Muscle layer of duodenum (tissue), 2 donors: ENCODE measurements at regions not wholly inside any gene's neighbourhood (a gene's known extent, or its start where the extent isn't known, plus 50 kb on each side); places are given as distances from the start of the nearest gene placed in this dataset.

Experiments used
- H3K27ac ChIP-seq: one replicate; pipeline ENCODE4 v1.7.0; 2013; ENCODE audit warnings: mild to moderate bottlenecking, low read length
- H3K27me3 ChIP-seq: one replicate; pipeline ENCODE4 v1.7.0; 2013; ENCODE audit warnings: low read depth, mild to moderate bottlenecking, control low read depth, low read length
- H3K36me3 ChIP-seq, 2 donors: one replicate each; pipeline ENCODE4 v1.7.0; 2013; ENCODE audit warnings: low read length in 2 of 2, control low read depth in 1 of 2, mild to moderate bottlenecking in 1 of 2; ENCODE audit not compliant: insufficient read depth in 2 of 2, control insufficient read depth in 1 of 2
- H3K4me1 ChIP-seq, 2 donors: one replicate each; pipeline ENCODE4 v1.7.0; 2013; ENCODE audit warnings: low read length in 2 of 2, mild to moderate bottlenecking in 2 of 2, control low read depth in 1 of 2, moderate library complexity in 1 of 2; ENCODE audit not compliant: insufficient read depth in 2 of 2, control insufficient read depth in 1 of 2
- H3K4me3 ChIP-seq, 2 donors: one replicate each; pipeline ENCODE4 v1.7.0; 2013; ENCODE audit warnings: low read length in 2 of 2, low read depth in 1 of 2, mild to moderate bottlenecking in 1 of 2
- H3K9me3 ChIP-seq, 2 donors: one replicate each; pipeline ENCODE4 v1.7.0; 2013; ENCODE audit warnings: low read length in 2 of 2, control low read depth in 1 of 2, mild to moderate bottlenecking in 1 of 2; ENCODE audit not compliant: control insufficient read depth in 1 of 2
- donor health status: healthy.

DNA sequence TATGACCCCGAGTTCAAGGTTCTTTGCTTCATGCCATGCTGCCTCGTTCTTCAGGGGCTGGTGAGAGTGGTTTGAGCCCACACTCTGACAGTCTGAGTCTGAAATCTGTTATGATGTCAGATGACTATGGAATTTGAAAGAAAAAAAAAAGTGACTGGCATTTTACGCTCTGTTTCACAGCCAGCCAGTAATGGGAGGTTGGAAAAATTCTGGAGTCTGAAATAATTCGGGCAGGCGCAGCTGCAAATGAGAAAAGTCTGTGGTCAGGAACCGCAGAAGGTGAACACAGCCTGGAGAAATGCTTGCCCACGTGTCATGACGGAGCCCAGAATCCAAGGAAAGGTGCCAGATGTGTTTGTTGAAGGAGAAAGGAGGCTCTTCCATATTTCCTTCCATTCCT is 269.8 kb upstream of the PWP1 start:
- Histone ChIP-seq H3K9me3 (no peaks in the 10 kb centered on the region), H3K4me1 (no peaks in the 10 kb centered on the region), H3K4me3 (no peak overlapping the region), H3K27me3 (no peaks in the 10 kb centered on the region), H3K27ac (no peak overlapping the region), H3K36me3 (no peaks in the 10 kb centered on the region)

DNA sequence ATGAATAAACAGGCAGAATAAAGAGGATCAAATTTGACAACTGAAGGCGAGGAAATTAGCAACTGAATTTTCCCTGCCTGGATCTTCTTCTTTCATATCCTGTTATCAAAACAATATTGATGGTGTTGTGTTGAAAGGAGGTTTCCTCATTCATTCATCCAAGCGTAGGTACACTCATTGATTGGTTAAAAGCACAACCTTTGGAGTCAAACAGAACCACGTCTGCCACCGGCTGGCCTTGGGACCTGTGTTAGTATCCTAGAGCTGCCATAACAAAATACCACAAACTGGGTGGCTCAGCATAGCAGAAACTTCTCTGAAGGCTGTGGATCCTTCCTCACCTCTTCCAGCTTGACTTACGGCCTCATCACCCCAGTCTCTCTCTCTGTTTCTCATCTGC is 268.6 kb upstream of the PWP1 start:
- Histone ChIP-seq H3K27ac (no peak overlapping the region), H3K27me3 (no peaks in the 10 kb centered on the region), H3K9me3 (no peaks in the 10 kb centered on the region), H3K4me1 (no peaks in the 10 kb centered on the region), H3K4me3 (no peak overlapping the region), H3K36me3 (no peaks in the 10 kb centered on the region)

DNA sequence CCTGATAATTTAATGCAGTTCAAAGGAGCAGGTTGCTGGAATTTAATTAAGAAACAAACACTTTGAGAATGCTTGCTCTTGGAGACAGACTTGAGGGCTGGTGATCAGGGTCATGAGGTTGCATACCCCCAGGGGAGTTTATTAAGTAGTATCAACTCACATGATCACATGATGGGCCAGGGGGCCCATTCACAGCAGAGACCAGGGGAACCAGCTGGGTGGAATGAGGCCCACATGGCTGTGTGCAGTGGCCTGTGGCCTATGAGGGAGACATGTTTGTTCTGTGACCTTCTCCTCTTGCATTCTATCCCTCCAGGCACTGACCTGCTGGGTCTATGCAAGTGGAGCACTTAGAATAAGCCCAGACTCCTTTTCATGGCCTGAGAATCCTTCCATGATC is 266.6 kb upstream of the PWP1 start:
- Histone ChIP-seq H3K27ac (no peak overlapping the region), H3K27me3 (no peaks in the 10 kb centered on the region), H3K4me1 (no peaks in the 10 kb centered on the region), H3K36me3 (no peaks in the 10 kb centered on the region), H3K9me3 (no peaks in the 10 kb centered on the region), H3K4me3 (no peak overlapping the region)

DNA sequence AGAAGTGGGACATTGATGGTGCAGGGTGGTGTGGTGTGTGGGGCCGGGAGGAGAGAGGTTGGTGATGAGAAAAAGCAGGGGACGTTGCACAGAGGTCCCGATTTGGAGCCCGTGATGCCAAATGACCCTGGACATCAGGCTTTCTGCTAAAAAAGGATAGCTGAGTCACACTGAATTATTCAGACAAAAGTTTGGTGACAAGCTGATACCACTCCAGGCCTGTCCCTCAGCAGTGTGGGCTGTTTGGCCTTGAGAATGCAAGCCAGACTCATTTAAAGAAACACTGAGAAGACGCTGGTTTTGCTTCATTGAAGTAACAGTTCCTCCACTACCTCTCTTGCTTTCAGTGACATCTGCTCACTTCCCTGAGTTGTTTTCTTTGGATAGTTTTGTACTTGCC is 262.1 kb upstream of the PWP1 start:
- Histone ChIP-seq H3K4me1 (no peaks in the 10 kb centered on the region), H3K36me3 (no peaks in the 10 kb centered on the region), H3K9me3 (peaks cover 0 to 5% of the 10 kb centered on the region in 2 donors), H3K4me3 (no peak overlapping the region), H3K27me3 (no peaks in the 10 kb centered on the region), H3K27ac (no peak overlapping the region)

DNA sequence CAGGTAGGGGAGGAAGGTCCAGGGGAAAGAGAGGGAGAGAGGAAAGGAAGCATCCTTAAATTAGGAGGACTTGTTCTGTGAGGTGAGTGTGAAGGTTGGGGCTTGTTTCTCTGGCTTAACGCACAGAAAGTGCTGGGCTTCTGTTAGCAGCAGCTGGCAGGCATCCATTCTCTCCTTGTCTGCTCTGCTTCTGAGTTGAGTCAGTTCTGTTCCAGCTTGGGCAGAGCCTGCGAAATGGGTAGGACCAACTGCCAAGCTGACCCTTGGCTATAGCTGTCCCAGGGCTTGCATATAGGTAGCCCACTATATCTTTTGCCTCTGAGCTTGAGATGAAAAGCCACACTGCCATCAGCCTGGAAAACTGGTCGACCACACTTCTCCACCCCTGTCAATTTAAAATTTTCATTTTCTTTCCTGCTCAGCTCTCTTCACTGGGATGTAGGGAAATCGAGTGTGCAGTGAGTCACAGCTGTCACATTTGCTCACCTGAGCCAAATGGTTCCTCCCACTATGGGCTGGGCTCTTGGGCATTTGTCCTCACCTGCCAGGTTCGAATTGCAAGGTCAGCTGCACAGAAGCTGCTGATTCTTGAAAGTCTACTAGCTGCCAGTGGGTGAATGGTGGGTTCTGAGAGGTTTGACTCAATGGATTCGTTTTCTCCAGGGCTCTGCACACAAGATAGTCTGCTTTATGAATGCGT is 256.4 kb upstream of the PWP1 start:
- Histone ChIP-seq H3K27ac (no peak overlapping the region), H3K4me3 (no peak overlapping the region)

DNA sequence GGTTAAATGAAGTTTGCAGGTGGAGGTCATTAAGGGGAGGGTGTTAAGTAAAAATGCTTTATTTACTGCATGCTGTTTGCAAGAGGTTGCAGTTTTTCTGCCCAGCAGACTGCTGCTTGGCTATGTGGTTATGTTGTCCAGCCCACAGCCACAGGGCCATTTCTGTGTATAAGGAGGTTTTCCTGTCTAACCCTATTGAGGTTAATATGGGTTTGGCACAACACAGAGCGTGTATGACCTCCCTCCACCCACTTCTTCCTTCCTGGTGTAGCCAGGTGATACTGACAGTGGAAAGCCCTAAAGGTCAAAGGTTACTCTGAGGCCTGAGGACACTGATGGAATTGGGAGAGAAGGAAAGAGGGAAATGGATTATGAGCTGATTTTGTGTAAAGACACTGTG is 253.7 kb upstream of the PWP1 start:
- H3K4me3 ChIP-seq = no peak overlapping the region
- peaks cover 0 to under 1% of the 10 kb centered on the region in 2 donors for H3K9me3 ChIP-seq
- no peaks in the 10 kb centered on the region for H3K4me1 ChIP-seq
- no peaks in the 10 kb centered on the region for H3K27me3 ChIP-seq
- no peak overlapping the region for H3K27ac ChIP-seq
- H3K36me3 ChIP-seq = no peaks in the 10 kb centered on the region

More for the DNA sequence above, 256.4 kb upstream of the PWP1 start:
- Histone ChIP-seq H3K27me3 (no peaks in the 10 kb centered on the region), H3K9me3 (peaks cover 0 to 5% of the 10 kb centered on the region in 2 donors), H3K36me3 (no peaks in the 10 kb centered on the region), H3K4me1 (no peaks in the 10 kb centered on the region)

DNA sequence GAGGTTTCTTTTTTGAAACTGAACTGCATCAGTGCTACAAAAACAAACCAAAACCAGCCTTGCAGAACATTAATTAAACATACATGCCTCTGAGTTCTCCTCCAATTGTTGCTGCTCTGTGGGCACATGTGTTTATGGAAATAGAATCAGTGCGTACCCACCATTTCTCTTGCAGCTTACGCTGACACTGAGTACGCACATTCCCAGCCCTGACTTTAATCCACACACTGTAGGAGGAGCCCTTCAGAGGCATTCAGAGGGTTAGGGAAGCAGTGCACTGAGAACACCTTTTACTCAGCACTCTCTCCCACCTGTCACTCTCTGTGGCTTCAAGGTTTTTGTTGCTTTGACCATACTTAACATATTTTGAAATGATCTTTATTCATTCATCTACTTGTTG is 250.5 kb upstream of the PWP1 start:
- no peak overlapping the region for H3K27ac ChIP-seq
- H3K36me3 ChIP-seq = no peaks in the 10 kb centered on the region
- no peaks in the 10 kb centered on the region for H3K27me3 ChIP-seq
- no peaks in the 10 kb centered on the region for H3K9me3 ChIP-seq
- no peaks in the 10 kb centered on the region for H3K4me1 ChIP-seq
- no peak overlapping the region for H3K4me3 ChIP-seq

DNA sequence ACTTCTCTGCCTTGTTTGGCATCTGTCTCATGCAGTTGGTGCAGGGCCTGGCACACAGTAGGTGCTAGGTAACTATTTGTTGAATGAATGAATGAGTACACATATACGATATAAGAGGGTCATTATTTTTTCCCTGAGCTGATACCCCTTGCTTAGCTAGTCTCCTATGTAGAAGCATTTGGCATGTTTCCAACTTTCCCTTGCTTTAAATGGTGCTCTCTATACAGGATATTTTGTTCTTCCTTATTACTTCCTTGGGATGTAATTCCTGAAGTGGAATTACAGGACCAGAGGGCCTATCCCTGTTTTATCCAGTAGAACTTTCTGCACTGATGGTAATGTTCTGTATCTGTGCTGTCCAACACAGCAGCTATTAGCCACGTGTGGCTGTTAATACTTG is 250.1 kb upstream of the PWP1 start:
- H3K4me1 ChIP-seq = no peaks in the 10 kb centered on the region
- H3K36me3 ChIP-seq = no peaks in the 10 kb centered on the region
- no peak overlapping the region for H3K27ac ChIP-seq
- no peak overlapping the region for H3K4me3 ChIP-seq
- H3K9me3 ChIP-seq = no peaks in the 10 kb centered on the region
- no peaks in the 10 kb centered on the region for H3K27me3 ChIP-seq

DNA sequence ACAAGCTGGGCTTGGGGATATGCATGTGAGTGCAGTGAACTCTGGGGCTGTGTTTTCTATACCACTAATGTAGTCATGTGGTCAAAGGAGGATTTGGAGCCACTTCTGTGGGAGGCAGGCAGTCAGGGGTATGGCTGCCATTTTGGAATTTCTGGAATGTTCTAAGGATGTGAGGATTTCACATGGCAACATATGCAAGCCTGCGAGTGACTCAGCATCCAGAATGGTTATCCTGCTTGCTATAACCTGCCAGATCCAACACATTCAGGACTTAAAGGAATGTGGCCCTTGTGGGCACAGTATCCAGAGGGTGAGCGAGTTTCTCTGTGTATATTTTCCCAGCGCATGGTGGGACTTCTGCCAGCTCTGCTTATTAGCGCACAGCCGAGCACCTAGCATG is 249.2 kb upstream of the PWP1 start:
- H3K9me3 ChIP-seq = no peaks in the 10 kb centered on the region
- no peaks in the 10 kb centered on the region for H3K36me3 ChIP-seq
- no peak overlapping the region for H3K4me3 ChIP-seq
- H3K27ac ChIP-seq = no peak overlapping the region
- H3K4me1 ChIP-seq = no peaks in the 10 kb centered on the region
- H3K27me3 ChIP-seq = no peaks in the 10 kb centered on the region

DNA sequence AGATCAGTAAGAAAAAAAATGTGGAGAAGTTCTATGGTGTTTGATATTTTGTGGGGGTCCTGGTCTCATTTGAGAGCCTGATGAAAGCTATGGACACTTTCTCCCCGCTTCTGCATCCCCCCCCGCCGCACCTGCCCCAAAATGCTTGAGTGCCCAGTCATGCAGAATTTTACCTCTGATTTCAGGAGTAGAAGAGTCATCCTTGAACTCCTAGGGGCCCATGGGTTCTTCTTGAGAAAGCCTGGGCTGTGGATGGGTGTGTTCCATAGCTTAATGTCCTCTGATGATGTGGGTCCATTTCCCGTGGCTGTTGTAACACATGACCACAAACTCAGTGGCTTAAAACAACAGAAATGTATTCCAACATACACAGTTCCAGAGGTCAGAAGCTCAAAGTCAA is 248.8 kb upstream of the PWP1 start:
- H3K9me3 ChIP-seq = no peaks in the 10 kb centered on the region
- no peaks in the 10 kb centered on the region for H3K36me3 ChIP-seq
- H3K4me3 ChIP-seq = no peak overlapping the region
- no peaks in the 10 kb centered on the region for H3K4me1 ChIP-seq
- H3K27me3 ChIP-seq = no peaks in the 10 kb centered on the region
- no peak overlapping the region for H3K27ac ChIP-seq

DNA sequence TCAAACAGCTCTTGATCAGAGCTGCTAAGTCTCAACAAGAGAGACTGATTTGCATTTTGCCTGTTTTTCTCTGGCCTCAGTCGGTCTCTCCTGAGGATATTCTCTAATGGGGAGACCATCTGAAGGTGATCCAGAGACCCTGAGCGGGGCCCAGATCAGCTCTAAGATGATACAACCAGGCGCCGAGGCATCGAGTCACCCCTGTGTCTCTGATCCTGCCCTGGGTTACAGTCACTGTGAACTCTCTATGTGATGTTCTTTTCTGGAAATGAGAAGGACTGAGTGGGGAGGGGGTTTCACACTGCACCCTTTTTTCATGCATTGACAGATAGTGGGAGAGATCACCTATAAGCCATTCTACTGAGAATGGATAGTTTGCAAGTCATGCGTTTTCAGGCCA is 247.6 kb upstream of the PWP1 start:
- no peaks in the 10 kb centered on the region for H3K27me3 ChIP-seq
- no peak overlapping the region for H3K4me3 ChIP-seq
- H3K4me1 ChIP-seq = no peaks in the 10 kb centered on the region
- no peaks in the 10 kb centered on the region for H3K9me3 ChIP-seq
- H3K27ac ChIP-seq = no peak overlapping the region
- no peaks in the 10 kb centered on the region for H3K36me3 ChIP-seq

DNA sequence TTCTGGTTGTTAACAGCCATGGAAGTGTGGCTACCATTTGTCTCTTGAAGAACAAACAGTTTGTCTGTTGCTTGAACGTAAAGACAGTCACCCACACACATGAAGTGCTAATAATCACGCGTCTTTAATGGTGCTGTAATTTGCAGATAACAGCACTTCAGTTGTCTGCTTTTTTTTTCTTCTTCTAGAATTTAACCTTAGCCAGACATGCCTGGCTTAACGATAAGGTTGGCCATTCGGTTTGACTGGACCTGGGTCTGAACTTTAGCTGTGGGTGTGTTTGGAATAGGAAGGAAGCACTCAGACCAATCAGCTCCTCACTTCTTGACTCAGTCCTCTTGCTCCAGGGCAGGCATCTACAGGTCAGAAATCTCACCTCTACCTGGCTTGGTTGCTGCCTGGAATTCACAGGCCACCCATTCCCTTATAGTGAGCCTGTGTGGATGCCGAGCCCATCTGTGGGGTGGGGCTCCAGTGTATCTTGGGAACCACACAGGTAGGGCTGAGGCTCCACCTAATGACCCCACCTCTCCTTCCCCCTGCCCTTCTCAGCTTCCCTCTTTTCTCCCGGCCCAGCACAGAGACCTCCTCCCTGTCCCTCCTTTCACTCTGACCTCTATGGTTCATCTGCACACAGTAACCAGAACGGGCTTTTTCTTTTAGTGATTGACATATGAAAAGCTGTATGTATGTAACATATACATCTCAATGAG is 246.4 kb upstream of the PWP1 start:
- Histone ChIP-seq H3K36me3 (no peaks in the 10 kb centered on the region), H3K27me3 (no peaks in the 10 kb centered on the region), H3K4me1 (no peaks in the 10 kb centered on the region), H3K4me3 (no peak overlapping the region), H3K27ac (no peak overlapping the region), H3K9me3 (no peaks in the 10 kb centered on the region)
